GM21737 (cell line): ENCODE measurements at regions not wholly inside any gene's neighbourhood (a gene's known extent, or its start where the extent isn't known, plus 50 kb on each side); places are given as distances from the start of the nearest gene placed in this dataset.
"Not testable (repeated sequence)": the region's sequence is repeated elsewhere in the genome, so short reads cannot be mapped to it uniquely, and the experiment has no call there.

Experiments used
- ATAC-seq: cut with Tn5 transposase; IDR thresholded peaks from one replicate; pipeline ENCODE4 v1.9.1; 2021; ENCODE audit warnings: mild to moderate bottlenecking, moderate library complexity; ENCODE audit not compliant: unreplicated experiment

GRCh38 chr9:83191154-83191553 is 128.2 kb upstream of the RASEF start:
- ATAC-seq: no peak

DNA sequence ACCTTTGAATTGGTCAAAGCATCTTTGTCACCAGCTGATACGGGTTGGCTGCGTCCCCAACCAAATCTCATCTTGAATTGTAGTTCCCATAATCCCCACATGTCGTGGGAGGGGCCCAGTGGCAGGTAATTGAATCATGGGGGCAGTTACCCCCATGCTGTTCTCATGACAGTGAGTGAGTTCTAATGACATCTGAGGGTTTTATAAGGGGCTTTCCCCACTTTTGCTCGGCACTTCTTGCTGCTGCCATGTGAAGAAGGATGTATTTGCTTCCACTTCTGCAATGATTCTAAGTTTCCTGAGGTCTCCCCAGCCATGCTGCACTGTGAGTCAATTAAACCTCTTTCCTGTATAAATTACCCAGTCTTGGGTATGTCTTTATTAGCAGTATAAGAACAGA is 126.1 kb upstream of the RASEF start:
- ATAC-seq: not testable (repeated sequence)

GRCh38 chr9:83188277-83188676 is 125.3 kb upstream of the RASEF start:
- ATAC-seq: no peak

- ATAC-seq: no peak
Observed at GRCh38 chr9:83186155-83186737, 123.3 kb upstream of the RASEF start.

- no peak for ATAC-seq
Observed at GRCh38 chr9:83185488-83186154, 122.7 kb upstream of the RASEF start.

DNA sequence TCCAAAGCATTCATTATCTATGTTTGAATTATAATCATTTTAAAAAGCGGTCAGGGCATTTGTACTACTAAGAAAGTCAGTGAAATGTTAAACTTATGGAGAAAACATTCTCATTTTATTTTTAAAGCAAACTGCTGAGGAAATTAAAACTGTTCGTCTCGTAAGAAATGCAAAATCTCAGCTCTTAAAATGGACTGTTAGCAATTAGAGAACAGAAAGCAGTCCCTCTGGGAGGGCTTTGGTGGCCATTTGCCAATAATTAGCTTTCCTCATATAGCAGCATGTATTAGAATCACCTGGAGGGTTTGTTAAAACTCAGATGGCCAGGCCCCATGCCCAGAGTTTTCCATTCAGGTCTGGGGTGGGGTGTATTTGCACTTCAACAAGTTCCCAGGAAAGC is 120.7 kb upstream of the RASEF start:
- ATAC-seq: no peak

DNA sequence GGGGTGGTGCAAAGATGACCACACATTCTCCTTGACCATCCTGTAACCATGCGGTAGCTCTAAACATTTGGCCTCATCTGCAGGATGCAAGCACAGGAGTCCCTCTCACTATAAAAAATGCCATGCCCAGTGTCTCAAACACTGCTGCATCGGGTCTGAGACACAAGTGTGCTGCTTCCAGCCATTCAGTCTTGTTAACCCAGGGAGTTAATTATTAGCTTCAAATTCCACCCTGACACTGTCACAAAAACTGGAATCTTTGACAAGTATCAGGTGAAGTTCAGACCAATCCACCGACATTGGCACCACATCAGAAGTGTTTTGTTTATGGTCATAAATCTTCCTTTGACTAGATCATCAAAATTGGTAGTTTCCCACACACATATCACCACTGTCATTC is 119.1 kb upstream of the RASEF start:
- no peak for ATAC-seq

DNA sequence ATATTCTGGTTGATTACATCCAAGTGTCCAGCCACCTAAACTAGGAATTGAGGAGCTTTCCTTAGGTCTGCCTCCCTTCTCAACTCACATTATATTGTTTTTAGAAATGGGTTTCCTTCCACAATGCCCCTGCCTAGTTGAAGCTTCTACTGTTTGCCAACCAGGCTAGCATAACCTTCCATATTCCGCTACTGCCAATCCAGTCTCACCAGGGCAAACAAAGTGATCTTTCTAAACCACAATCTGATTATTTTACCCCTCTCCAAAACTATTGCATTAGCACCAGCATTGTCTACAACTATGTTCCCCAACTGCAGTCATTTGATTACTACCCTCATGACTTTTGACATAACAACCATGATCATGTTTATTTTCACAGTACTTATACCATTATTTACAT is 115.8 kb upstream of the RASEF start:
- no peak for ATAC-seq

DNA sequence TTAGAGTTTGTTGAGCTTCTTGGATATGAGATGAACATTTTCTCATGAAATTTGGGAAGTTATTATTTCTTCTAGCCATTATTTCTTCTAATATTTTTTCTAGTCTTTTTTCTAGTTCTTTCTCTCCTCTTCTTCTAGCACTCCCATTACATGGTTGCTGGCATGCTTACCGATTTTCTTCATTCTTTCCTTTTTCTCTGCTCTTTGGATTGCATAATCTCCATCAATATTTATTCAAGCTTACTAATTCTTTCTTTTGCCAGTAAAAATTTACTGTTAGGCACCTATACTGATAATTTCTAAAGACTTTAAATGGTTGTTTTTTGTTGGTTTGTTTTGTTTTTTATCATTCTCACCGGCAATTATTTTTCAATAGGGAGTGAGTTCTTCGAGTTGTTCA is 114.8 kb upstream of the RASEF start:
- no peak for ATAC-seq

DNA sequence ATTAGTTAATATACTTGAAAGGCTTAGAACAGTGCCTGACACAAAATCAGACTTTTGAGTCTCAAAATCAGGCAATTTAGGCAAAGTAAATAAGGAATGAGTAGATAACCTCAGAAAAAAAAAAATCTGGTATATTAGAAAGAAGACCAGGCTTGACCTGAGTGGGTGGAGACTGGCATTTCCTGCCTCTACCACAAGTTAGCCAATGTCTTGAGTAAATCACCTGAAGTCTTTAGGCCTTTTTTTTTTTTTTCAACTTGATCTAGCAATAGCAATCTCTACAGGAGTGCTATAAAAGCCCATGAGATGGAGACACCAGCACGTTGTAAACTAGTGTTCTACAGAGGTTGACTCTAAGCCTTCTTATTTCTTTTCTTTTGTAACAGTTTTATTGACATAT is 104.2 kb upstream of the RASEF start:
- ATAC-seq: no peak

GRCh38 chr9:83166372-83166771 is 103.4 kb upstream of the RASEF start:
- no peak for ATAC-seq

DNA sequence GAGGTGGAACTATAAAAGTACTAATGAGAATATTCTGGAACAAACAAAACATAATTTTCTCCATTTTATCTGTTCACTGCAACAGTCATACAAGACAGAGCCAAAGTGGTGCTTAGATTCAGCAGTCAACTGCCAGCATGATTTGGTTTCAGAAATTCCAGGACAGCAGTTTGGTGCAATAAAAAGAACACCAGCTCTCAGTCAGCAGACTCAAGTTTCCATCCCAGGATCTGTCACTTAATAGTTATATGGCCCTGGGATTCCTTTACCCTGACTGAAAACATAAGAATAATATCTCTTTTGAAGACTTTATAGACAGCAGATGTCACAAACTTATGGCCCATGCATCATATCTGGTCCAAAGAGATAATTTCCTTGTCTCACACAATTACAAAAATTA is 92.8 kb upstream of the RASEF start:
- no peak for ATAC-seq

GRCh38 chr9:83154821-83155220 is 91.9 kb upstream of the RASEF start:
- no peak for ATAC-seq

GRCh38 chr9:83154087-83154736 is 91.3 kb upstream of the RASEF start:
- ATAC-seq: peak; percentile 96

DNA sequence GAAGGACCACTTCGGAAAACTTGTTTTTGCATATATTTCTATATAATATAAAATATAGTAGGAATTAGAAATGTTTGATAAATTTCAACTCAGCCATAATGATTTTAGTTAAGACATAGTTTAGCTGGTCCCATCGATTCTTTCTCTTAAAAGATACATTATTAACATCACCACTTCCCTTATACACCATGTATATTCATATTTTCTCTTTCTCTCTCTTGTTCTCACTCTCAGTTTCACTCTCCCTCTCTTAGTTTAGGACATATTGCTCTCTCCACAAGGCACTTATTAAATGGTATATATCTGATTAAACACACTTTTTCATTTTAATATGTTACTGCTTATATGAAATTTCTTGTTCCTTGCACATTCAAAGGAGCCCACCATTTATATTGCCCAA is 90.1 kb upstream of the RASEF start:
- no peak for ATAC-seq

GRCh38 chr9:83151627-83152137 is 88.7 kb upstream of the RASEF start:
- no peak for ATAC-seq

DNA sequence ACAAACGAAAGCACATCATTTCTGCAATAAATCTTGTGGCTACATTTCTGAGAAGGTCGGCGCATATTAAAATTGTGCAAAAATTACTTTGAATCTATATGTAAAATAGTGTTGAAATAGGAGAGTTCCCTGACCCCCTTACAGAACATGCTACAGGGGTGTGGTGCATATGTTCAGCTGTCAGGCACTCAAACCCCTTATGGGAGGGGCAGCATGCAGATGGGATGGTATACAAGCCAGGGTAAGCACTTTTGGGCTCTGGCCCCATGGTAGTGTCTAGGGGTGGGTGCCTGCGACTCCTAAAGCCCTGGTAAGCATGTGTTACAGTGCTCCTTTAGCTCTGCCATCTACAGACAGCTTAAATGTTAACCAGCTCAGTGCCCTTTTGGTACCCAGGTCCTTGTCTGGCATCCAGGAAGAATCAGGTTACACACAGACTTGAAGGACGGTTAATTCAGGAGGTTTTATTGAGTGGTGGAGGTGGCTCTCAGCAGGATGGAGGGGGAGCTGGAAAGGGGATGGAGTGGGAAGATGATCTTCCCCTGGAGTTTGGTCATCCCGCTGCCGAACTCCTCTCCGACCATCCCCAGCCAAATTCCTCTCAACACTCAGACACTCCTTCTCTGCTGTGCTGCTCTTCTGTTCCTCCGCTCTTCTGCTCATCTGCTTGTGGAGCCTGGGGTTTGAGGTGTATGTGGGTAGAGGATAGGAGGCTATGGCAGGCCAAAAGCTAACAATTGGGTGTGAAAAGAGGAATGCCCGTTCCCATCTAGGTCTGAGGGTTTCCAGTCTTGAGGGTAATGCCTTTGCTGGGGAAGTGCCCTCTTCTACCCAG is 84.6 kb upstream of the RASEF start:
- no peak for ATAC-seq

GRCh38 chr9:83146325-83146724 is 83.4 kb upstream of the RASEF start:
- ATAC-seq: no peak

DNA sequence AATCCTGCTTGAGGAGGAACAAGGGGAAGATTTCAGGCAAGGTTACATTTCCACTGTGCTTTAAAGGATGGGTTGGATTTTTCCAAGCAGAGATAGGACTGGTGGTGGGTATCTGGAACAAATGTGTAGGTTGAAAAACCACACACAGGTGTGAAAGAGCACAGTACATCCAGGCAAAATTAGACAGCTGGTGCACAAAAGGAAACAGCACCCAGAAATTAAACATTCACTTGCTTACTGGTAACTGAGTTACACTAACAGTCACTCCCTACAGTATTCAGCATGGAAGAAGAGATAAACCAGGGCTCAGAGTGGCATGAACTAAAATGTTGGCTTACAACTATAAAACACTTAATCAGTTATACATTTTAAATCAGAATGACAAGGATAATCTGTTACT is 81.5 kb upstream of the RASEF start:
- ATAC-seq: no peak

DNA sequence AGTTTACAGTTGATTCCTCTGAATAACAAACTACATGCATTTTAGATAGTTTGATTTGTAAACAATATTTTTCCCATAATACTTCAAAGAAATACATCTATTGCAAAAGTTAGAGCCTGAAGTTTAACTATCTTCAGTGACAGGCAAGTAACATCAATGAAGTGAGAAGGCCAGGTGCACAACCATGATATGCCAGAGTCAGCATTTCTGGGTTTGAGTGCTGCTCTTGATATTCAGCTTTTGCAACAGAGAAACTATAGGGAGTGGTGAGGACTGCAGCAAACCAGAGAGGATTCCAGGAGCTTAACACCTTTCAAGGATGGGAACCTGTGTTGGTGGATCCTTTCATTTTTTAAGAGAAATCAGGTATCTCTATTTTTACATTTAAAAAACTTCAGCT is 79.4 kb upstream of the RASEF start:
- no peak for ATAC-seq

DNA sequence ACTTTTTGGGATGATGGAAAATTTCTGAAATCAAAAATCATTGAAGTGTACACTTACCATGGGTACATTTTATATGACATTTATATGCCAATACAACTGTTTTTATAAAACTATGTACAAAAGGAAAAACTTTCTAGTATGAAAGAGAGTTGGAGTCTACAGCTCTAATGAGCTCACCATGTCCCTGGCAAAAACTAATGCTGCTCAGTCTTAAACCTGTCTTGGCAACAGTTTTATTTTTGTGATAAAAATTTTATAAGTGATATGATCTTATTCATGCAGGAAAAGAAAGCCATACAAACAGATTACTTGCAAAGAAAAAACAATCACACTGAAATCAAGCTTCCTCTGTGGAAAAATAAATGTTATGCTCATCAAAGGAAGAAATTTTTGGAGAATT is 78.9 kb upstream of the RASEF start:
- ATAC-seq: no peak
